RWPE1 (cell line): ENCODE measurements at regions not wholly inside any gene's neighbourhood (a gene's known extent, or its start where the extent isn't known, plus 50 kb on each side); places are given as distances from the start of the nearest gene placed in this dataset.

Source experiments
- CTCF ChIA-PET: fragments of 350-600 bp; sonication (Branson Sonifier 250); formaldehyde crosslinking; extraction: SDS; loops from one replicate; lab custom pipeline; 2021; lab: Yijun Ruan, JAX
- POLR2A ChIA-PET: fragments of 400-600 bp; formaldehyde crosslinking; extraction: SDS; loops from one replicate; lab custom pipeline; 2020; ENCODE audit warnings: antibody characterized with exemption; ENCODE audit not compliant: low non-redundant PET; lab: Yijun Ruan, JAX
- DNase-seq: peaks from one replicate; pipeline ENCODE4 v3.0.0; 2012; ENCODE audit warnings: low spot score
- H3K27ac ChIP-seq: fragments of 450-650 bp; 2 replicates; pipeline ENCODE4 v1.5.1; 2017
- TF ChIP-seq, protein P1 (sequence below): fragments of 450-650 bp; conservative IDR thresholded peaks from 2 replicates; pipeline ENCODE4 v1.5.1; 2017; ENCODE audit warnings: low read depth, mild to moderate bottlenecking

- DNase-seq = no peak
- TF ChIP-seq, protein P1, sequence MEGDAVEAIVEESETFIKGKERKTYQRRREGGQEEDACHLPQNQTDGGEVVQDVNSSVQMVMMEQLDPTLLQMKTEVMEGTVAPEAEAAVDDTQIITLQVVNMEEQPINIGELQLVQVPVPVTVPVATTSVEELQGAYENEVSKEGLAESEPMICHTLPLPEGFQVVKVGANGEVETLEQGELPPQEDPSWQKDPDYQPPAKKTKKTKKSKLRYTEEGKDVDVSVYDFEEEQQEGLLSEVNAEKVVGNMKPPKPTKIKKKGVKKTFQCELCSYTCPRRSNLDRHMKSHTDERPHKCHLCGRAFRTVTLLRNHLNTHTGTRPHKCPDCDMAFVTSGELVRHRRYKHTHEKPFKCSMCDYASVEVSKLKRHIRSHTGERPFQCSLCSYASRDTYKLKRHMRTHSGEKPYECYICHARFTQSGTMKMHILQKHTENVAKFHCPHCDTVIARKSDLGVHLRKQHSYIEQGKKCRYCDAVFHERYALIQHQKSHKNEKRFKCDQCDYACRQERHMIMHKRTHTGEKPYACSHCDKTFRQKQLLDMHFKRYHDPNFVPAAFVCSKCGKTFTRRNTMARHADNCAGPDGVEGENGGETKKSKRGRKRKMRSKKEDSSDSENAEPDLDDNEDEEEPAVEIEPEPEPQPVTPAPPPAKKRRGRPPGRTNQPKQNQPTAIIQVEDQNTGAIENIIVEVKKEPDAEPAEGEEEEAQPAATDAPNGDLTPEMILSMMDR = no peak
- POLR2A ChIA-PET = no interaction called here
- no peak overlapping the region for H3K27ac ChIP-seq
- CTCF ChIA-PET = no interaction called here
Measured at GRCh38 chr5:60362158-60362557, 337.8 kb downstream of the DEPDC1B start.

DNA sequence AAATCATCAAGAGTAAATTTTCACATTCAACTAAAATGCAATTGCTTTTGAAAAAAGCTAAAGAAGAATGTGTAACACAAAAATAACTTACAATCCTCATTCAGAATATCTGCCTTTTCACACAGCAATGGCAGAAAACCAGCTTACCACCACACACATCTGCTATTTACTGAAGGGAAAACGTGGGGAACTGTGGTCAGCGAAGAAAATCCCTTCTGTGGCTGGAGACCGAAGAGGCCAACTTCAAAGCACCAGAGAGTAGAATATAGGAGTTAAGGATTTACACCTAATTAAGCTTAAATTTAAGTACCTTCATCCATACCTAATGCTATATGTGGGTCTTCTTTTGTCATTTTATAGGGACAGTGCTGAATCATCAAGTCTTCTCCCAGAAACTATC is 339.6 kb downstream of the DEPDC1B start:
- POLR2A ChIA-PET = interaction anchor here (0.7 kb wide), 1 partner anchor 809 kb away, joined by 3 read pairs; no protein-coding TSS in a partner anchor

GRCh38 chr5:60357302-60357701 is 342.7 kb downstream of the DEPDC1B start:
- no peak overlapping the region for H3K27ac ChIP-seq
- TF ChIP-seq, protein P1 = no peak
- CTCF ChIA-PET = interaction anchor here (0.7 kb wide), 1 partner anchor 33 kb away, joined by 3 read pairs; no protein-coding TSS in a partner anchor
- POLR2A ChIA-PET = no interaction called here
- DNase-seq = no peak

More for the DNA sequence above, 339.6 kb downstream of the DEPDC1B start:
- H3K27ac ChIP-seq = no peak overlapping the region
- TF ChIP-seq, protein P1 = no peak
- CTCF ChIA-PET = no interaction called here
- DNase-seq = no peak

- DNase-seq = no peak
- TF ChIP-seq, protein P1 = no peak
- H3K27ac ChIP-seq = no peak overlapping the region
- ChIA-PET POLR2A (no interaction called here), CTCF (interaction anchor here (0.7 kb wide), 1 partner anchor 1271 kb away, joined by 3 read pairs; no protein-coding TSS in a partner anchor)
Measured at GRCh38 chr5:60356745-60357144, 343.2 kb downstream of the DEPDC1B start.

GRCh38 chr5:60355181-60355580 is 344.8 kb downstream of the DEPDC1B start:
- no peak overlapping the region for H3K27ac ChIP-seq
- ChIA-PET POLR2A (no interaction called here), CTCF (no interaction called here)
- TF ChIP-seq, protein P1 = no peak
- no peak for DNase-seq

GRCh38 chr5:60354311-60354710 is 345.7 kb downstream of the DEPDC1B start:
- ChIA-PET CTCF (no interaction called here), POLR2A (no interaction called here)
- H3K27ac ChIP-seq = no peak overlapping the region
- TF ChIP-seq, protein P1 = no peak
- no peak for DNase-seq
